HG02938 (cell line): ENCODE measurements at regions not wholly inside any gene's neighbourhood (a gene's known extent, or its start where the extent isn't known, plus 50 kb on each side); places are given as distances from the start of the nearest gene placed in this dataset.
"Not testable (repeated sequence)": the region's sequence is repeated elsewhere in the genome, so short reads cannot be mapped to it uniquely, and the experiment has no call there.

ENCODE experiments used
- ATAC-seq: cut with Tn5 transposase; IDR thresholded peaks from one replicate; pipeline ENCODE4 v1.9.1; 2021; ENCODE audit warnings: mild to moderate bottlenecking, moderate library complexity; ENCODE audit not compliant: unreplicated experiment

- ATAC-seq: no peak
Observed at GRCh38 chr16:60419859-60420258, 1616.4 kb downstream of the CDH8 start.

- ATAC-seq: no peak
Observed at GRCh38 chr16:60414613-60415012, 1621.6 kb downstream of the CDH8 start.

GRCh38 chr16:60413969-60414368, 1622.3 kb downstream of the CDH8 start:
- no peak for ATAC-seq

DNA sequence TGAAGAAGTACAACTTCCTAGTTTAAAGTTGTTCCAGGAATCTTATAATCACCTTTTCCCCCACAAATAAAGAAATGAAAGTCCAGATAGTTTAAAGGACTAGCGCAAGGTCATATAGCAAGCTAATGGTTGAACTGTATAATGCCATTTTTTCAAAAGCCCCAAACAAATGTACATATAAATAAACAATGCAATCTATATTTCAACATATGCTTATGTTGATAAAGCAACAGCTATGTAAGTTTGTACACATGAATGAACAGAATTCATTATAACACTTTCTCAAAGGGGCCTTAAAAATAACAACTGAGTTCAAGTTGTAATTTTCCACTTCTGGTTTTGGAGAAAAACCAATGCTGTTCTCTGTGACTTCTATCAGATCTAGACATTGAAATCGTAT, 1628.6 kb downstream of the CDH8 start:
- ATAC-seq: no peak

DNA sequence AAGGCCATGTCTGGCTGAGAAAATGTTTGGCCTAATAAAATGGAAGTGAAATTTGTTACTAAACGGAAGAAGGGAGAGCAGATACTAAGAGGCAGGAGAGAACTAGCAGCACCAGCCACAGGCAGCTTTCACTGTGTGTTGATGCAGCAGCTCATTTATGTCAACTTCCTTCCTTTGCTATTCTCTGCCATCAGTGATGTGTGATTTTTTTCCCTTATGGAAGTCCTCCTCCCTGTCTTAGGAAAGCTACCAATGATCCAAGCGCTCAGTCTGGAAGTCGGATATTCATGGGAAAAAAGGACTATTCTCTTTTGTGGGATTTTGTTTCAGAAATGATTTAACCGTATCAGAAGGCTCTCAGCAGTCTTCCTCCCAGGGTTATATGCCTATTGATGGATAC, 1629.2 kb downstream of the CDH8 start:
- no peak for ATAC-seq

DNA sequence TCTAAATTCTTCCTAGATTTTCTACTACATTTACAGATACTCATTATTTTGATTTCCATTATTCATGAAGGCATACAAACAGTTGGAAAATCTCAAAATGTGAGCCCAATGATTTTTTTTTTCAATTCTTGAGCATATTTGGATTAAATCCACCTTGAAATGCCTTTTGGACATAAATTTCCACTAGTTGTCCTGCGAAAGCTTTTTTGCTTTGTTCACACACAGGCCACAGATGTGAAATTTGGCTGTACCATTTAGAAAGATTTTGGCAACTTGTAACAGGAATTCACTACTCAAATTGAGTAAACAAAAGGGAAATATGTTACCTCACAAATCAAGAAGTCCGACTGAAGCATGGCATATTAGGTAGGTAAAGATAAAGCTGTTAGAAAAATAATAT, 1631.0 kb downstream of the CDH8 start:
- ATAC-seq: no peak

DNA sequence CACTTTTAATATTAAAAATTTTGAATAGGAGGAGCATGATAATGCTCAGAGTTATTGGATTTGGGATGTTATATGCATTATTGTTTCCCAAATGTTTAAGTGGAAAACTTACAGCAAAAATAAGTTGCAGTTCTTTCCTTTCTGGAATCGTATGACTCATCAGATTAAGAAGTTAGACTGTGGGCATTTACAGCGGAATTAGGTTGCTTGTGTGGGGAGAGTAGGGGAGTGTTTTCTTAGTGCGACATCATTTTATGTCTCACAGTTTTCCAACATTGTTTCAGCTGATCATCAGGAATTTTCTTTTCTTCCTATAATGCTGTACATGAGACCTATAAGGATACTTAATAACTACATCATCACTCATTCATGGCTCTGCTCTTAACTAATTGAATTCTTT, 1631.8 kb downstream of the CDH8 start:
- ATAC-seq: no peak

DNA sequence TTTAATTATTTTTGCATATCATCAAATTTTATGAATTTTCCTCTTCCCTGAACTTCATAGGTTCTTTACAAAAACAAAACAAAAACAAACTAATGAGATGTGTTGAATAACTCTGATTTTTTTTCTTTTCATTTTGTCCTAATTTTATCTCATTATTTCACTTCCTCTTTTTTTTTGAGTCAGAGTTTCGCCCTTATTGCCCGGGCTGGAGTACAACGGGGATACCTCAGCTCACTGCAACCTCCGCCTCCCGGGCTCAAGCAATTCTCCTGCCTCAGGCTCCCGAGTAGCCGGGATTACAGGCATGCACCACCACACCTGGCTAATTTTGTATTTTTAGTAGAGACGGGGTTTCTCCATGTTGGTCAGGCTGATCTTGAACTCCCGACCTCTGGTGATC, 1633.3 kb downstream of the CDH8 start:
- not testable (repeated sequence) for ATAC-seq

- no peak for ATAC-seq
Observed at GRCh38 chr16:60392380-60392779, 1643.9 kb downstream of the CDH8 start.

- no peak for ATAC-seq
Observed at GRCh38 chr16:60371591-60371990, 1637.5 kb upstream of the GOT2 start.

DNA sequence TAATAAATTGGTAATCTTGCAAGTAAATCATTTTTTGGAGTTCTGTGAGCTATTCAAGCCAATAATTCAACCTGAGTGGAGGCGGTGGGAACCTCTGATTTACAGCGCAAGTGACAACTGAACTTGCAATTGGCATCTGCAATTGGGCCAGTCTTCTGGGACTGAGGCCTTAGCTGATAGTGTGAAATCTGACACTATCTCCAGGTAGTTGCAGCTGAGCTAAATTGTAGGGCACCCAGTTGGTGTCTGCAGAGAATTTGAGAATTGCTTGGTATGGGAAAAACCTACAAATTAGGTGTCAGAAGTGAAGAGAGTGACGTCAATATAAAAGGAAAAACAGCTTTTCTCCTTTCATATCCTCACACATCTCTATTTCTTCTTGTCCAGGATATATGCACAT, 1633.6 kb upstream of the GOT2 start:
- ATAC-seq: no peak

GRCh38 chr16:60363566-60363965, 1629.5 kb upstream of the GOT2 start:
- ATAC-seq: no peak

- ATAC-seq: not testable (repeated sequence)
Observed at GRCh38 chr16:60359866-60360265, 1625.8 kb upstream of the GOT2 start.

DNA sequence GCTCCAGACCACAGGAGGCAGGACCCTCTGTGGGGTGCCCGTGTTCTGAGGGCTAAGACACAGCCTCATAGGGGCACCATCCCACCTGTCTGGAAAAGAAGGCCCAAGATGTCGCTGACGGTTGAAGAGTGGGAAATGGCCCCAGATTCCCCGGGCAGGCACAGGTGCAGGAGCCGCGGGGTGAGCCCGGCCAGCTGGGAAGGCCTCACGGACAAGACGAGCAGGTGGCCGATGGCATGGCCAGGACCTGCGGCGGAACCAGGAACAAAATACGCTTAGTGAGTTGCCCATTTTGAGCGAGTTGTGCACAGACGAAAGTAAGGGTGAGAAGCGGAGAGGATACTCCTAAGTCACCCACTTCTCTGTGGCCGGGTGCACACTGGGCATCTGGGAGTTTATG, 1625.3 kb upstream of the GOT2 start:
- not testable (repeated sequence) for ATAC-seq

- ATAC-seq: not testable (repeated sequence)
Observed at GRCh38 chr16:60357876-60358522, 1623.9 kb upstream of the GOT2 start.

DNA sequence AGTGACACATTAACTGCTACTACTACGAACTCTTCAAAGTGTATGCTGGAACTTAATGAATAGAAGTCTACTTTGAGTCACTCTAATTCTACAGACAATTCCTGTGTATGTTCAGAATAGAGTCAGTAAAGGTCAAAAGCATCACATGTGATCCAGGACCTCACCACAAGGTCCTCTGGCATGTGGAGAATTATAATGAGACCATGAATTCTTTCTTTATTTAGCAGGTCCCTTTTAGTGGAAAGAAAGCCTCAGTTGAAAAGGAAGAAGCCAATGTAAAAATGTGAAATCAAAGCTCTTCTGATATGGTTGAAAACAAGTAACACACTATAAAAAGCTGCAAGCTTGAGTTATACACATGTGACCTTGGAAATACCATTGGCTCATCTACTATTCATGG, 1612.1 kb upstream of the GOT2 start:
- ATAC-seq: no peak

DNA sequence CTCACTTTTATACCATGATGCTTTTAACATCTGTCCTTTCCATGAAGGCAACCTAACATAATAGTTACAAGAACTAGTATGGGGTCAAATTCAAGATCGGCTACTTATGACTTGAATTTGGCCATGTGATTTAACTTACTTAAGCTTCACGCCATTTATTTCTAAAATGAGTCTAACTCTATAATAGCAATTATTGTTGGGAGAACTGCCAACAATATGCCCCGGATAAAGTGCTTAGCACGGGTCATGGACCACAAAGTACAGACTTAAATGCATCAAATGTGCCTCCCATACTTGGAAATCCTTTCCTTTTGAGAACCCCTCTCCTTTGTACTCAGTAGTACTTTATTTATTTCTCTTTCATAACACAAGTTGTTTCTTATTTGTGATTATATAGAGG, 1603.6 kb upstream of the GOT2 start:
- ATAC-seq: no peak

GRCh38 chr16:60331168-60331567, 1597.1 kb upstream of the GOT2 start:
- no peak for ATAC-seq

DNA sequence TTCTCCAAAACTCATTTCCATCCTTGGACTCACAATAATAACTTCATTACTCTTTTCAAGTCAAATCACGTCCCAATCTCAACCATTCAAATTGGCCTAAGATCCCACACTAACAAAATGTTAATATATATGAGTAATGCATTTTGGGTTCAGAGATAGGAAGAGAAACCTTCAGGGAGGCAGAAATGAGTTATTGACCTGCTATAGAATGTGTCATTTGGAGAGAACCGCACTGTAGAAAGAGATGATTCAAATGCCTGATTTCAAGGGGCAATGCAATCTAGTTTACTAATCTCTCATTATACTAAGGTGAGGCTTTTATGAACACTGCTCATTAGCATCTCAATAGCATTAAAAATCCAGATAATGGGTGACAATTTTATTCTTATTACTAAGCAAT, 1595.0 kb upstream of the GOT2 start:
- ATAC-seq: no peak

- ATAC-seq: no peak
Observed at GRCh38 chr16:60328152-60328551, 1594.0 kb upstream of the GOT2 start.

DNA sequence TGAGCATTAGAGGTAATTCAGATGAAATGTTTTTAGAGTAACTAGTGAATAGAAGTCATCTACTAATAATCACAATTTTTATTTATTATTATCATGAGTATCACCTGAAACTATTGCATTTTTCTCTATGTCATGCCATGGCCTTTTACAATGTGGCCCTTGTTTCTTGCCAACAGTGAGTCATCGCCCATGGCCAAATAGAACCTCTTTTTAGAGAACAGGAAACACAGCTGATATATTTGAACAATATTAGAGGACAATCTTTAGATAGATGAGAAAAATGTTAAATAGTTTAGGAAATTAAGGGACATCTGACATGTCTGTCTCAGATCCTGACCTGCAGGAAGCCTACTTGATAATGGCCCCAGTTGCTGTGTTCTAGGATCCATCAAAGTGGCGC, 1584.4 kb upstream of the GOT2 start:
- no peak for ATAC-seq

DNA sequence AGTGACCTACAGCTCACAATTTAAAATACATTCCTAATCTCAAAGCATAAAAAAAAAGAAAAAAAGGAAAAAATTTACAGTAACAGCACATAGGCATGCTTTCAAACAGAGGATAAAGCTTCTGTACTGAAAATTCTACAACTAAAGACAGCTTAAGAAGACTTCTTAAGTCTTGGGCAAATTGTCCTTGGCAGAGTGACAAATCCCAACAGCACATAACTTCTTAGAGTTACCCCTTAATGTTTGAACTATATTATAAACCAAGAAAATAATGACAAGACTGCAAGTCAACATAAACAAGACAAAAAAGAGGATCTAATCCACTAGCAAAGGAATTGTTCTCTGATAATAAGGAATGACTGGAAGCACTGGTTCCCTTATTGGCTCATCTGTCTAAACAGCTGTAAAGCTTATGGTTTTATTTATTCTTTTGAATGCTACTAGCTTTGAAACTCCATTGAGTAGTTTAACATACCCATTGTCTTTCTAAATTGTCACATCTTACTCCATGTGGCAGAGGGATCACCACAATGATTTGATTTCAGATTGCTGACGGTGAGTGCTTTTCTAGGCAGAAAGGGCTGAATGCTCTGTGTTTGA, 1576.8 kb upstream of the GOT2 start:
- no peak for ATAC-seq

- no peak for ATAC-seq
Observed at GRCh38 chr16:60304720-60305119, 1570.6 kb upstream of the GOT2 start.
